NCI-H2196 treated with DMSO at 0.1 percent for 48 hours (cell line): ENCODE measurements at regions not wholly inside any gene's neighbourhood (a gene's known extent, or its start where the extent isn't known, plus 50 kb on each side); places are given as distances from the start of the nearest gene placed in this dataset.

Experiments
- DNase-seq: peaks from one replicate; lab custom pipeline; 2025; ENCODE audit not compliant: unreplicated experiment; lab: John Stamatoyannopoulos, UW

DNA sequence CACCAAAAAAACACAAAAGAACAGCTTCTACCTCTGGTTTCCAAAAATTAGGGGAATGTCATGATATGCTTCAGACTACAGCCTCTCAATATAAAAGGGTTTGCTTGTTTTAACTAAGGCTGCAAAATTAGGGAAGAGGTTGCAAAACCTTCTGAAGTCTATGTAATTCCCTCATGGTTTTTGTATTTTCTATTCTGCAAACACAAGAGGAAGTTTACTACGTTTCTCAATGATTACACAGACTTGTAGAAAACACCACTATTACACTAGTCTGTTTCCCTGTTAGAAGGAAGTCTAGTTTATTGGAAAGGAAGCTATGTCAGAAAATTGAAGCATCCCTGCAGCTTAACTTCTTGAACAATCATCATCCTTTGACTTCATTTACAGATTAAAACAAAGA lies 229.7 kb upstream of the FMN2 start:
- DNase-seq = no peak

DNA sequence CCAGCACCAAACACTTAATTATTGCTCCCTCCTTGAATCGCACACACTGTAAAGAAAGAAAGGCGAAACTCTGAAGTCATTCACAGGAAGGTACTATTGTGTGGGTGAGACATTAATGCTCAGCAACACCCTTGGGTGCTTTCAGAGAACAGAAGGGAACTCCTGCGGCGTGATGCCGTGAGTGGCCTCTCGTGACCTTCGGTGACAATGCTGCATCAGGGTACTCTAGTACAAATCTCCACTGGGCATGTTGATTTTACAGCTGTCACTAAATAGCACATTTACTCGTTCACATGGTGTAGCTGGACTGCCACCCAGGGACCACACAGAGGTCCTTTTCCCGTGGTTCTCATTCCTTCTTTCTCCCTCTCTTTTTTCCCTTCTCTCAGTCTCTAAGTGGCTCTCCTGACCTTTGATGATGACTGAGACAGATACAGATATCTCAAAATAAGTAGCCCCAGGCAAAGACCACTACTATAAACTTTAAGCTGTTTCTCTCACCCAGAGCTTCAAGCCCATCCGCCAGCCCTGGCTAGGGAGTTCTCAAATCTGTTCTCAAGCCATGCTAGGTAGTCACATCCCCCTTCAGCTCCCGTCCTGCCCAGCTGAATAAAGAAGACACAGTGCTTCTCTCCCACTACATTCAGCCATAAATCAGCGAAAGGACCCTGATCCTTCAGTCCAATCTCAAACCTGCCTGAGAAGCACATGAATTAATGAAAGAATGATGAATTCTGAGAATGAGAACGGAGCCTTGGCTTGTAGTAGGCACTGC lies 223.4 kb upstream of the FMN2 start:
- DNase-seq = no peak

DNA sequence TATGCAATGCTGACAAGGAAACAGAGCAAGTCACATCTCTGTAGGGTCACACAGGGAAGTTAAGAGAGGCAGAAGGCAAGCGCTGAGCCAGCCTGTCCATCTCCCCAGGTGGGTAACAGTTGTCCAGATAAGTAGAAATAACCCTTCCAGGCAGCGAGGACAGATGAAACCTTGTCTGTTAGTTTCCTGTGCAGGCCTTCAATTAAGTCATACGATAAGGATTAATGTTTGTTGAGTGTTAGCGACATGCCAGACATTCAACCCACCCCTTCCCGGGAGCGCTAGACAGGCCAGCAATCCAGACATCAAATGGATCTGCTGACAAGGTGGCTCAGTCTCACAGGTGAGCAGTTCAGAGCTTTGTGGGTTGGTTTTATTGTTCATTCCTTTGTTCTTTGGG lies 221.5 kb upstream of the FMN2 start:
- no peak for DNase-seq

GRCh38 chr1:239872626-239873025 lies 219.1 kb upstream of the FMN2 start:
- no peak for DNase-seq

DNA sequence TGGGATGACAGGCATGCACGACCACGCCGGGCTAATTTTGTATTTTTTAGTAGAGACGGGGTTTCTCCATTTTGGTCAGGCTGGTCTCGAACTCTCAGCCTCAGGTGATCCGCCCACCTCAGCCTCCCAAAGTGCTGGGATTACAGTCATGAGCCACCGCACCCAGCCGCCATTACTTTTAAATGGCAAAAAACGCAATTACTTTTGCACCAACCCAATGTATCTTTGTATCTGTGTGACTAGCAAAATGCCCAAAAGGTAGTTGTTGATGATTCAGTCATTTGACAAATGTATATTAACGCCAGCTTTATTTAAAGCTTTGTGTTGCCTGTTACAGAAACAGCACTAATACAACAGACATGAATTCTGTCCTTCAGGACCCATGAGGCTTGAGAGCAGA lies 216.9 kb upstream of the FMN2 start:
- DNase-seq = no peak

DNA sequence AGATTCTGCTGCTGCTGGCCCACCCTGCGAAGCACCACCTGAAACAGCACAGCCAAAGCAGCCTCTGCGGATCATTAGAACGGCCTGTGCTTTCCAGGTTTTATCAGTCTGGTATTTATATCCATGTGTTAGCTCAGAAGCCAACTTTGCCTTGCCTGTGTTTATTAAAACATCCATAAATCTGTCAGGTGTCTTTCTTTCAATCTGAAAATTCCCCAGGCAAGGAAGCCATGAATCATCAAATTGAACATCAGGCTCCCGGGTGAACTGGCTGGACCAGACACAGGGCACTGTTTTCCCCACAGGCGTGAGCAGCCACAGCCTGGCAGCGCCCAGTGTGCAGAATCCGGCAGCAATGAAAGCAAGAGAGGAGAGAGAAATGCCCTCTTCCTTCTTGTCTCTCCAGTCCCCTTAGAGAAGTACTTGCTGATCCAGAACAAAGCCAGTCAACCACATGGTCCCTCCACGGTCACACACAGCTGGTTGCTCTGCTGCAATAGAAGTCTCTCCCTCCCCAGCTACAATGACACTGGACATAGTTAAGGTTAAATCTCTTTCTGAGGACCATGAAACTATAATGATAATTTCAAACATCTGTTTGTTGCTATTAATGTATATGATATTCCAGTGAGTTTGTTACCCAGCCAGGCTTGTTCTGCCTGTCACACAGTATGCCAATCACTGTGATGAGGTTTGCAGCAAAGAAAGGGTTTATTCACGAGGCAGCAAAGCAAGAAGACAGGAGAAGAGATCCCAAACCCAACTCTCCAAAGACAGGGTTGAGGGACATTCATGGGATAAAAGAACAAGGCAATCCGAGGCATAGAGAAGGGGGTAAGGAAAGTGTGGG lies 212.1 kb upstream of the FMN2 start:
- no peak for DNase-seq

DNA sequence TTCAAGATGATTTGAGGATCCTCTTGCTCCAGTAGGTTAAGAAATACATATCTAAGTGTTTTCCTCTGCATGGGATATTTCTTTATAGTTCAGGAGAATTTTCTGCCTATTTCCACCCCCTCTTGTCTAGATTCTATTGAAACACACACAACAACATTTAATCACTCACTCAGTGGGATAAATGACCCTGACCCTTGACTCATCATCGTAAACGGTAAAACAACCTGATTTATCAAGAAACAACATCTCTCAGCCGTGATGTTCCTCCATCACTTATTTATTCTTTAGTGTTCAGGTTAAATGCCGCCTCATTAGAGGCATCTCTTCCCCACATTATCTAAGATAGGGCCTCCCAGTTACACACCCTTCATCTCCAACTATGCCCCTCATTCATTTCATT lies 208.7 kb upstream of the FMN2 start:
- no peak for DNase-seq

DNA sequence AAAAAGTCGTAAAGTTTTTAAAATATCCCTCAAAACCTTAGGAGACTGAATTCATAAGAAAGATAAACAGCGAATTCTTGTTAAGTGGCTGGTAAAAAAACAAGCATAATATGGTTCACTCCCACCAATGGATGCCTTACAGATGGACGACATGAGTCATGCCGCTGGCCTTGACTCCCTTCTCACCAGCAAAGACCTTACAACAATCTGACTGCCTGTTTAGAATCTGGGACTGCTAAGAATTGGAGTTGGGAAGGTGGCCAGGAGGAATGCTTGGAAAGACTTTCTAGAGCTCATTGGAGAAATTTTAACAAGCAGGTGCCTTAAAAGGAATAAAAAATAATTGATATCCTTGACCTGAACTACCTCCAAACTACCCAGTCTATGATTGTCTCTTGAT lies 206.9 kb upstream of the FMN2 start:
- no peak for DNase-seq

GRCh38 chr1:239886266-239886665 lies 205.4 kb upstream of the FMN2 start:
- DNase-seq = no peak

DNA sequence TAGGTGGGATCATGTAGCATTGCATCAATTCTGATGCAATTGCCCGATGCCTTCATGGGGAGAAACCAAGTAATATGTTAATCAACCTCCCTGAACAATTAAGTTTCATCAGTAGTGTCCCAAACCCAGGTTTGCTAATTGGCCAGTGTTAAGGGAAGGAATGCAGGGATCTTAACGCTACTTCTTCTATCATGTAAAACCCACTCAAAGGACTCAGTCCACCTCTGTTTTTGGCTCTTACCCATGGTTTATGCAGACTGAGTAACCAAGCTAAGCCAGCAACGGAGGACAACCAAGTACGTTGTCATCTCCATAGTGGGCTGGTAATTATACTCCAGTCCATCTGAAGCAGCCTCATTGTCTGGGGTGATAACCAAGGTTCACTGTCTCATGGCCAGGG lies 203.0 kb upstream of the FMN2 start:
- no peak for DNase-seq

DNA sequence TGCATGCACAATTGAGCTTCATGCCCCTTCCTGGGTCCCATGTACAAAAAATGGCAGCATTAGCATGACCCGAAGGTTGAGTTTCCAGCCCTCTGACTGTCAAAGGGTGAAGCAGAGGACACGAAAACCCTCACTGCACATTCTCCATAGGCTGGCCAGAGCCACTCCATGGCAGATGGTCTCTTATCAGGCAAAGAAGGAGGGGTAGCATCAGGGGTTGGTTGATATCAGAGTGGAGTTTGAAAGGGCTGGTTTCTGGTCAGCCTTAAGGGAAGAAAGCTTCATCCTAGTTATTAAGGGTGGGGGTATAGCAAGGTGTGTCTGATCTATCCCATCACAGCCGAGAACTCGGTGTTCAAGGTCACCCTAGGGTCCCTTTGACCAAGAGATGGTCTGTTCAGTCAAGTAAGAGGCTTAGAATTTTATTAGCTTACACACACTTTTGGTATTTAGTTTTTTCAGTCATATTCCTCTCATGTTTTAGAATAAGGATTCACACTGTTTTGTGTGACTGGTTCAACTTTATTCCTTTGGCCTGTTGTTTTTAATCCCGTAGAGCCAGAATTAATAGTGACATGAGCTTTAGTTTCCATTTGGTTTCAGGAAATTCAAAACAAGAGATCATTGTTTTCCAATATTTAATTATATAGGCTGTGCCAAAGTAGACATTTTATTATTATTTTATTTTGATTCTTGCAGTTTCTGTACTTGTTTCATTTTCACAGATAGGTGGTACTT lies 199.9 kb upstream of the FMN2 start:
- DNase-seq = no peak

GRCh38 chr1:239892602-239893001 lies 199.1 kb upstream of the FMN2 start:
- DNase-seq = no peak

DNA sequence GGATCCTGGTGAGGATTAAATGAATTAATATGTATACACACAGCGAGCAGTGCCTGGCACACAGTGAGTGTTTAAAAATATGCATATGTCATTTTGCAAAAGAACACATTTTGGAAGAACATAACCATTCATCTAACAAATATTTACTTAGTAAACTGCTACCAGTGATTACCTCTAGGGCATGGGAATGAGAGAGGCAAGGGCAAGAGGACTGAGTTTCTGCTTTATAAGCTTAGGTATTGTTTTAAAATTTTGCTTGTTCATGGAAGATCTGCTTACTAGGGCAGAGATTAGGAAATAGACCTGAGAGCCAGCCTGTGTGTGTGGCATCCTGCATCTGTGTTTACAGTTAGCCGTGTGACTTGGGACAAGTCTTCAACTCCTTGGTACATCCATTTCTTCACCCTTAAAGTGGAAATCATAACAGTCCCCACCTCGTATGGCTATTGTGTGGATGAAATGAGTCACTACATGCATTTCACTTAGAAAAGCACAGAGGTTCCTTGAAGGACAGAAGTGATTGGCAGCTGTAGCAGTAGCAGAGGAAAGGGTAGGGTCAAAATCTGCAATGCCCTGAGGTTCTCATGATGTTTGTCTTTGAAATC lies 198.5 kb upstream of the FMN2 start:
- no peak for DNase-seq

DNA sequence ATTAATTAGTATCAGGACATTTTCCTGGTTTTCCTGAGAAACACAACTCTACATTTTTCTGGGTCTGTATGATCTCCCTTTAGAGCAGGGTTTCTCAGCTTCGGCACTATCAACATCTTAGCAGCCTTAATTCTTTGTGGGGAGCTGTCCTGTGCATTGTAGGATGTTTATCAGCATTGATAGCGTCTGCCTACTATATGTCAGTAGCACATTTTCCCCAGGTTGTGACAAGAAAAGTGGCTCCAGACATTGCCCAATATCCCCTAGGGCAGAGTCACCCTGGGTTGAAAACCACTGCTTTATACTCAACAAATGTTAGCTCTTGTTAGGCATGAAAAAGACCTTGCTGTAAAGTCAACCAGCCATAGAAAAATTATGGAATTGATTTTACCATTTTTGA lies 195.1 kb upstream of the FMN2 start:
- no peak for DNase-seq

DNA sequence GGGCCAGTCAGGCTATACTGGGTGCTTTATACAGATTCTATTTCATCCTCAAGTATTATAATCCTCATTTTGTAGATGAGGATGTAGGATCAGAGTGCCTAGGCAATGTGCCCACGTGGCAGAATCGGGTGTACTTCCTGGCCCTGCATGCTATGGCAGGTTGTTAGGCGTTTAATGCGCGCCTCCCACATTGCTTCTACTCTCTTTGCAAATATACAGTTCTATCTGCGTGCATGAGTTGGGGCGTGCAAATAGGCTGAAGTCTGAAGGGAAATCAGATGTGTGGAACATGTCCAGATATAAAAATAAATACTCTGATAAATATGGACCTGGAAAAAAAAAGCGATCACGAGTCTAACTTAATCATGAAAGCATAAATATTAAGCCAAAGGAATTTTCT lies 194.7 kb upstream of the FMN2 start:
- DNase-seq = no peak

DNA sequence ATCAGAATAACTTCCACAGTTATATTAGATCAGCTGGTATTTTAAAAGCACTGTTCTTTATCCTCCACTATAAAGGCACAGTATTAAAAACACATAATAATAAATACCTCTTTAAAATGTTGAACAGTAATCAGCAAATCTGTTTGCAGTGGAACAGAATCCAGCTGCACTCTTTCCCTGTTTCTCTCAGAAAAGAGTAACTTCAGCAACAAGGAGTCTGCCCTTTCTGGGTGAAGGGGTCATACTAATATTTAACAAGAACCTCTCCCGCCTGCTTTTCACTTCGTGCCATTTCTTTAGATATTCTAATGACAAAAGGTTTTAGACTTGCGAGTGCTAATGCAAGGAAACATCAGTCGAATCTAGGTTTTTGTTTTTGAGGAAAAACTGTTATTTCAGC lies 194.2 kb upstream of the FMN2 start:
- no peak for DNase-seq

DNA sequence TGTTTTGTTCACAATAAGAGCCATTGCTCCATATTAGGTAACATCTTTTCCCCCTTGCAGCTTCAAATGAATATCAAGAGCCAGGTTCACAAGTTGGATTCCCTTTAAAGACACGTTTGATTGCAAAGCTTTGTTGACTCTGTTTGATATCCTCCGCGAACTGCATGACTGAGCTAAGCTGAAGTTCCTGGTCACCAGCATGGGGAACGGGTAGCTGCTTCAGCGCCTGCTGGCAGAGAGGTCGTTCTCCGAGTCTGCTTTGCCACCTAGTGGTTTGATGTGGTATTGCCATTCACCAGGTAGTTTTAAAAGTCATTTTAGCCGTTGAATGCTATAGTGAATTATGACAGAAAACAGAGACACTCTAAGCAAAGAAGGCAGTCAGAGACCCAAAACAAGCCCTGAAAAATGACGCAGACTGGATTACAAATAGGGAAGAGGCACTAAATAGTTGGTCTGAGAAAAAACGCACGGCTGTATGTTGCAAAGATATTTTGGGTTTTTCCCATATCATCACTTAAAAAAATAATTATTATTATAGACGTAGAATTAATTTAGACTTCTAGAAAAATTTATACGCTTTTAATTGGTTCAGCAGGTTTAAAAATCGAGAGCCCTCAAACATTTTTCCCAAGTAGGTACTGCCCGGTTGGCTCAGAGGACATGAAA lies 193.5 kb upstream of the FMN2 start:
- peak; percentile 12 for DNase-seq

DNA sequence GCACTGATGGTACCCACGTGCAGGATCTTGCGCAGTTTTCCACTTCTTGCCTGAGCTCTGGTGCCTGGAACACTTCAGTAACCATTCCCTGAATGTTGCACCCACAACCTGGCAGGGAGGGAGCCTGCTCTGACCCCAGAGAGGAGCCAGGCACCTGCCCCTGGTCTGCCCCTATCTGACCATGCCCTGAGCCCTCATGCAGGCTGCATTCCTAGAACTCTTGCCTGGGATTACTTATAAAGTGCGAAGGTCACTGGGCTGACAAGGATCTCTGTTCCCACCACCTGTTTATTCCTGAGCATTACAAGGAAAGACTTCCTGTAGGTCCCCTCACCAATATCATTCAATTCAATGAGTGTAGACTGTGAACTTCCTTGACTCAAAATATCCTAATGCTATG lies 191.9 kb upstream of the FMN2 start:
- DNase-seq = no peak

GRCh38 chr1:239906394-239906793 lies 185.3 kb upstream of the FMN2 start:
- DNase-seq = no peak

- DNase-seq = no peak
Measured at GRCh38 chr1:239909898-239910297, 181.8 kb upstream of the FMN2 start.

DNA sequence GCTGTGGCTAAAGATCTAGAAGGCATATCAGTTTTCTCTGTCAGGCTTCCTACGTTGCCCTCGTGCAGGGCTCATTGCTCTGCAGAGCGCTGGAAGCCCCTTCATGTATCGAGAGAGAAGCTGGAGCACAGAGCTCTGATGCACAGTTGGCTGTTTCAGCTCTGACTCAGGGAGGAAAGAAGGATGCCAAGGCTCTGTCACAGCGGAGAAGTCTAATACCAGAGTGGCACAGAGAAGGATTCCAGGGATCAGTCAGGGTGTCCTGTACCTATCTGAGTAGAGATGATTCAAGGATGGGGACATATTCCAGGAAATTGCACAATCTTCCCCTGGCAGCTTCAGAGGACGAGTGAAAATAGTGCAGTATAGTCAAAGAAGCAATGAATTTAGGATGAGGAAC lies 179.2 kb upstream of the FMN2 start:
- DNase-seq = no peak
